IgD-negative memory B cell (primary cell): ENCODE measurements at regions not wholly inside any gene's neighbourhood (a gene's known extent, or its start where the extent isn't known, plus 50 kb on each side); places are given as distances from the start of the nearest gene placed in this dataset.

Experiments
- H3K27ac Mint-ChIP-seq, 3 donors: one replicate each; pipeline ENCODE4 v1.8.0; 2020 to 2022; ENCODE audit warnings: mild to moderate bottlenecking in 3 of 3, mixed read lengths in 3 of 3, moderate library complexity in 1 of 3
- H3K27me3 Mint-ChIP-seq: one replicate; pipeline ENCODE4 v1.8.0; 2021; ENCODE audit warnings: mixed read lengths
- H3K36me3 Mint-ChIP-seq: one replicate; pipeline ENCODE4 v1.8.0; 2020; ENCODE audit warnings: mild to moderate bottlenecking, mixed read lengths
- H3K4me1 Mint-ChIP-seq, 3 donors: one replicate each; pipeline ENCODE4 v1.8.0; 2020 to 2022; ENCODE audit warnings: mixed read lengths in 3 of 3, mild to moderate bottlenecking in 1 of 3
- H3K4me3 Mint-ChIP-seq, 4 donors: one replicate each; pipeline ENCODE4 v1.8.0; 2020 to 2022; ENCODE audit warnings: mild to moderate bottlenecking in 4 of 4, mixed read lengths in 4 of 4, moderate library complexity in 3 of 4
- H3K9me3 Mint-ChIP-seq, 3 donors: one replicate each; pipeline ENCODE4 v1.8.0; 2020 to 2021; ENCODE audit warnings: mixed read lengths in 3 of 3, mild to moderate bottlenecking in 1 of 3

DNA sequence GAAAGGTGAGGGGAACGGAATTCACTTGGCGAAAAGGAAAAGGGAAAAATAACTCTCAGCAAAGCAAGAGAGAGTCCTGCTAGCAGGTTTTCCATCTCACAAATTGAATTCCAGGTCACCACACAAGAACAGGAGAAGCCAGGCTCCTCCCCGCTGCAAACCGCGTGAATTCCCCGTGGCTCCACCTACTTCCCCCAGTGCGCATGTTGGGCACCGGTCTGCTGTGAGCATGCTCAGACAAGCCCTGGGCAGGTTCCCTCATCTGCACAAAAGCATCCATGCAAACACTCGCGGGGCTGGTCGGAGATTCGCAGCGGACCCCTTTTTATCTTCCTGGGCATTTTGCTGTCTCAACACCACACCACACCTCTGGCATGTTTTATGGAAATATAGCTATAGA, 58.5 kb upstream of the S1PR3 start:
- Mint-ChIP-seq H3K9me3 (peaks cover 0 to 5% (median 5%) of the 10 kb centered on the region in 3 donors), H3K27ac (no peak overlapping the region), H3K27me3 (peaks cover 9% of the 10 kb centered on the region), H3K4me1 (peaks cover 0 to 4% (median 0%) of the 10 kb centered on the region in 3 donors), H3K36me3 (peaks cover 1% of the 10 kb centered on the region), H3K4me3 (no peak overlapping the region)

- no peak overlapping the region for H3K4me3 Mint-ChIP-seq
- peaks cover 0 to 4% (median 0%) of the 10 kb centered on the region in 3 donors for H3K4me1 Mint-ChIP-seq
- H3K27me3 Mint-ChIP-seq, result peaks cover 9% of the 10 kb centered on the region
- no peak overlapping the region for H3K27ac Mint-ChIP-seq
- peaks cover 1% of the 10 kb centered on the region for H3K36me3 Mint-ChIP-seq
- peaks cover 0 to 5% (median 5%) of the 10 kb centered on the region in 3 donors for H3K9me3 Mint-ChIP-seq
Measured at GRCh38 chr9:88933607-88934379, 57.5 kb upstream of the S1PR3 start.

DNA sequence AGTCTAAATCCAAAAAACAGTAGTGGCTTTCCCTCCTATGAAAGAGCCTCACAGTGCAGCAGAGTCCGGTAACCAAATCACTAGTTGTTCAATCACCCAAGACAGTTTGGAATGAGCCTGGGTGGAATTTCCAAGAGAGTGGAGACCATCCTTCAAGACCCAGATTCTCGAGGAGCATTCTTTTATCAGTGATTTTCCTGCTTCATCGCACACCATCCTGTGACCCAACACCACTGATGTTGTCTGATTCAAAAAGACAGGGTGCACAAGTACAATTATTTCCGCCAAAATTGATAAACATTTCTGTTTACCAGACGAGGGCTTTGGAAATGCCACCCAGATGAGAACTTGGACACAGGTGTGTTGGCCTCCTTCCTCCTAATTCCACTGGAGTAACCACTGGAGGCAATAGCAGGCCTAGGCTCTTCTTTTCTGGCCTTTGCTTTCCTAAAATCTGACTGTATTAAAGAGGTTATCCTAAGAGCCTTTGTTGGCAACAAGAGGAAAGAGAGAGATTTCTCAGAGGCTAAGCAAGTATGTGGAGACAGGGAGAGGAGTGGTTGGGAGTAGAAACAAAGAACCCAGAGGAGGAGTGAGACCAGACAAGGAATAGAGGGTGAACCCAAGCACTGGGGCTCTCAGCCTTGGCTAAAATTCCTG, 56.3 kb upstream of the S1PR3 start:
- Mint-ChIP-seq H3K27ac (no peak overlapping the region), H3K36me3 (peaks cover 1% of the 10 kb centered on the region), H3K4me1 (no peaks in the 10 kb centered on the region), H3K9me3 (peaks cover 2 to 7% (median 5%) of the 10 kb centered on the region in 3 donors), H3K4me3 (no peak overlapping the region), H3K27me3 (peaks cover 9% of the 10 kb centered on the region)

- Mint-ChIP-seq H3K9me3 (peaks cover 0 to 15% (median 2%) of the 10 kb centered on the region in 3 donors), H3K4me3 (no peak overlapping the region), H3K4me1 (no peaks in the 10 kb centered on the region), H3K27ac (no peak overlapping the region), H3K36me3 (peaks cover 1% of the 10 kb centered on the region), H3K27me3 (peaks cover 9% of the 10 kb centered on the region)
Measured at GRCh38 chr9:88936132-88936531, 55.1 kb upstream of the S1PR3 start.

GRCh38 chr9:88936668-88937067, 54.6 kb upstream of the S1PR3 start:
- Mint-ChIP-seq H3K36me3 (peaks cover 1% of the 10 kb centered on the region), H3K27me3 (peaks cover 9% of the 10 kb centered on the region), H3K4me1 (no peaks in the 10 kb centered on the region), H3K4me3 (no peak overlapping the region), H3K9me3 (peaks cover 0 to 15% (median 2%) of the 10 kb centered on the region in 3 donors), H3K27ac (no peak overlapping the region)

- Mint-ChIP-seq H3K4me1 (no peaks in the 10 kb centered on the region), H3K36me3 (peaks cover 1% of the 10 kb centered on the region), H3K9me3 (peaks cover 0 to 15% (median 2%) of the 10 kb centered on the region in 3 donors), H3K27ac (no peak overlapping the region), H3K27me3 (peaks cover 8% of the 10 kb centered on the region), H3K4me3 (no peak overlapping the region)
Measured at GRCh38 chr9:88937248-88937647, 54.0 kb upstream of the S1PR3 start.

DNA sequence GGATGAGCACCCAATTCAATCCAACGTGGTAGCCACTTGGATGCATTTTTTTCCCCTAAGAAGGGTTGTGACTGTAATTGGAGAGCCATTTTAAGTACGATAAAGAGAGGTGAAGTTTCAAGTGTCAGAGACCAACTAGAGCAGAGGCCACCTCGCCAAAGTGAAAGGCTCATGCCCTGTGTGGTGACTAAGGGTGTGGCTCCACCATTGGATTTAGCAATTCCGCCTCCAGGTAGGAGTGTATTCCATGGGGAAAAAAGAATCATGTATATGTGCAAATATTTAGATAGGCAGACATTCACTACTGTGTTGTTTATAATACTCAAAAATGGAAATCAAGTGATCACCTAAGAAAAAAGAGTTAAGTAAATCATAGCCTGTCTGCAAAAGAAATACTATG, 53.1 kb upstream of the S1PR3 start:
- no peaks in the 10 kb centered on the region for H3K4me1 Mint-ChIP-seq
- H3K9me3 Mint-ChIP-seq, result peaks cover 0 to 15% (median 2%) of the 10 kb centered on the region in 3 donors
- H3K27ac Mint-ChIP-seq, result no peak overlapping the region
- H3K27me3 Mint-ChIP-seq, result peaks cover 6% of the 10 kb centered on the region
- H3K36me3 Mint-ChIP-seq, result peaks cover 2% of the 10 kb centered on the region
- no peak overlapping the region for H3K4me3 Mint-ChIP-seq
